ENCODE measurements at regions not wholly inside any gene's neighbourhood (a gene's known extent, or its start where the extent isn't known, plus 50 kb on each side); places are given as distances from the start of the nearest gene placed in this dataset.

DNA sequence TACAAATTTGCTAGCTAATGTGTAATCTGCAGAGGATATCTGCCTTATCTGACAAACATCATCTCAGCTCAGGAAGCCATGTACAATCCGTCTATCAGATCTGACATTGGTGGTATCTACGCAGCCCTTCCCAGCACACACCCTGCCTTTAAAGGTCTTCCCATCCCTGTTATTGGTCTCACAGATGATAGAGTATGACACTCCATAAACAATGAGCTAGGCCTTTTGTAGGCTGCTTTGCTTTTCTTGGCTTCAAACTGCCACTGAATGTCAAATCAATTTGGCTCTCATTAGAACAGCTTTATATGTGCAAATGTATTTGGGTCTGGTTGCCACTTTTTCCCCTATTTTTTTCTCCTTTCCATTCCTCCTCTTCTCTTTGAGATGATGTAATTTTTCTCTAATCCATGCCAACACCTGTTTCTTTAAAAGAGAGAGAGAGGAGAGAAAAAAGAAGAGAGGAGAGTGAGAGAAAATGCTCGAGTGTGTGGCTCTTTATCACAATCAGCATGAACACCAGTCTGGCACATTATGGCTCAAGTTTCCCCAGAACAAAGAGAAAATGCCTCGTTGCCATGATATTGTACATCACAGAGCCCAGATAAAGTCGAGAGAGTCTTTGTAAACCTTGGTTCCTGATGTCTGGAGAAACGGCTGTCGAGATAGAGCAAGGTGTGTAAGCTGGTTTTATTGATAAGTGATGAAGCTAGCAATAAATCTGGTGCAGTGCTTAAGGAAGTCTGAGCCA lies 80.8 kb upstream of the DPH6 start:
- TF ChIP-seq, protein P1, sequence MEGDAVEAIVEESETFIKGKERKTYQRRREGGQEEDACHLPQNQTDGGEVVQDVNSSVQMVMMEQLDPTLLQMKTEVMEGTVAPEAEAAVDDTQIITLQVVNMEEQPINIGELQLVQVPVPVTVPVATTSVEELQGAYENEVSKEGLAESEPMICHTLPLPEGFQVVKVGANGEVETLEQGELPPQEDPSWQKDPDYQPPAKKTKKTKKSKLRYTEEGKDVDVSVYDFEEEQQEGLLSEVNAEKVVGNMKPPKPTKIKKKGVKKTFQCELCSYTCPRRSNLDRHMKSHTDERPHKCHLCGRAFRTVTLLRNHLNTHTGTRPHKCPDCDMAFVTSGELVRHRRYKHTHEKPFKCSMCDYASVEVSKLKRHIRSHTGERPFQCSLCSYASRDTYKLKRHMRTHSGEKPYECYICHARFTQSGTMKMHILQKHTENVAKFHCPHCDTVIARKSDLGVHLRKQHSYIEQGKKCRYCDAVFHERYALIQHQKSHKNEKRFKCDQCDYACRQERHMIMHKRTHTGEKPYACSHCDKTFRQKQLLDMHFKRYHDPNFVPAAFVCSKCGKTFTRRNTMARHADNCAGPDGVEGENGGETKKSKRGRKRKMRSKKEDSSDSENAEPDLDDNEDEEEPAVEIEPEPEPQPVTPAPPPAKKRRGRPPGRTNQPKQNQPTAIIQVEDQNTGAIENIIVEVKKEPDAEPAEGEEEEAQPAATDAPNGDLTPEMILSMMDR (conservative IDR thresholded peaks at IDR 0.05): no peak
- TF ChIP-seq EZH2 (IDR thresholded peaks at IDR 0.05; ENCODE audit: low read depth): no peak

Data from PC-9 (cell line).